ENCODE measurements at regions not wholly inside any gene's neighbourhood (a gene's known extent, or its start where the extent isn't known, plus 50 kb on each side); places are given as distances from the start of the nearest gene placed in this dataset.

GRCh38 chr2:128949360-128949759 is 630.7 kb upstream of the HS6ST1 start:
- no peak overlapping the region for H3K9ac ChIP-seq (ENCODE audit: insufficient read depth, low read length)
- H3K4me1 ChIP-seq (ENCODE audit: control insufficient read depth, extremely low read depth, insufficient read depth, low read length): no peaks in the 10 kb centered on the region
- no peaks in the 10 kb centered on the region for H3K79me2 ChIP-seq (ENCODE audit: control insufficient read depth, insufficient read depth, low read length)
- DNase-seq (ENCODE audit: low read depth in 2 of 2): peak in 1 of 2 donors; percentile 49
- no peak overlapping the region for H3K4me2 ChIP-seq (ENCODE audit: extremely low read depth, insufficient read depth, low read length)
- H3K4me3 ChIP-seq (replicated peaks in 1 of 4; ENCODE audit: control extremely low read depth in 1 of 4, insufficient read depth in 1 of 4, low read depth in 3 of 4, low read length in 4 of 4): no peak overlapping the region
- H3K27me3 ChIP-seq (ENCODE audit: control insufficient read depth, insufficient read depth, low read length): no peaks in the 10 kb centered on the region
- no peak overlapping the region for H2AFZ ChIP-seq (ENCODE audit: low read length)
- no peaks in the 10 kb centered on the region for H3K9me3 ChIP-seq (ENCODE audit: control insufficient read depth, insufficient read depth, low read depth, low read length)
- TF ChIP-seq CTCF (conservative IDR thresholded peaks at IDR 0.05 in 1 of 2, IDR thresholded peaks at IDR 0.05 in 1 of 2; ENCODE audit: low read depth in 1 of 2, low read length in 2 of 2): no peak
- no peak for TF ChIP-seq EZH2 (IDR thresholded peaks at IDR 0.05; ENCODE audit: low read length, missing control alignments)
- H3K27ac ChIP-seq (ENCODE audit: insufficient read depth, low read length): no peak overlapping the region
- no peaks in the 10 kb centered on the region for H3K36me3 ChIP-seq (ENCODE audit: control insufficient read depth, insufficient read depth, low read length)
- no peaks in the 10 kb centered on the region for H4K20me1 ChIP-seq (ENCODE audit: control insufficient read depth, extremely low read depth, insufficient read depth, low read length)

GRCh38 chr2:128950758-128951157 is 632.1 kb upstream of the HS6ST1 start:
- no peaks in the 10 kb centered on the region for H3K4me1 ChIP-seq (ENCODE audit: control insufficient read depth, extremely low read depth, insufficient read depth, low read length)
- TF ChIP-seq EZH2 (IDR thresholded peaks at IDR 0.05; ENCODE audit: low read length, missing control alignments) (no peak), CTCF (conservative IDR thresholded peaks at IDR 0.05 in 1 of 2, IDR thresholded peaks at IDR 0.05 in 1 of 2; ENCODE audit: low read depth in 1 of 2, low read length in 2 of 2) (no peak)
- H3K79me2 ChIP-seq (ENCODE audit: control insufficient read depth, insufficient read depth, low read length): no peaks in the 10 kb centered on the region
- no peak overlapping the region for H3K4me3 ChIP-seq (replicated peaks in 1 of 4; ENCODE audit: control extremely low read depth in 1 of 4, insufficient read depth in 1 of 4, low read depth in 3 of 4, low read length in 4 of 4)
- H3K27me3 ChIP-seq (ENCODE audit: control insufficient read depth, insufficient read depth, low read length): no peaks in the 10 kb centered on the region
- H3K9me3 ChIP-seq (ENCODE audit: control insufficient read depth, insufficient read depth, low read depth, low read length): no peaks in the 10 kb centered on the region
- H3K4me2 ChIP-seq (ENCODE audit: extremely low read depth, insufficient read depth, low read length): no peak overlapping the region
- H4K20me1 ChIP-seq (ENCODE audit: control insufficient read depth, extremely low read depth, insufficient read depth, low read length): no peaks in the 10 kb centered on the region
- no peak overlapping the region for H2AFZ ChIP-seq (ENCODE audit: low read length)
- no peak overlapping the region for H3K27ac ChIP-seq (ENCODE audit: insufficient read depth, low read length)
- no peak for DNase-seq (ENCODE audit: low read depth in 2 of 2)
- H3K9ac ChIP-seq (ENCODE audit: insufficient read depth, low read length): no peak overlapping the region
- no peaks in the 10 kb centered on the region for H3K36me3 ChIP-seq (ENCODE audit: control insufficient read depth, insufficient read depth, low read length)

DNA sequence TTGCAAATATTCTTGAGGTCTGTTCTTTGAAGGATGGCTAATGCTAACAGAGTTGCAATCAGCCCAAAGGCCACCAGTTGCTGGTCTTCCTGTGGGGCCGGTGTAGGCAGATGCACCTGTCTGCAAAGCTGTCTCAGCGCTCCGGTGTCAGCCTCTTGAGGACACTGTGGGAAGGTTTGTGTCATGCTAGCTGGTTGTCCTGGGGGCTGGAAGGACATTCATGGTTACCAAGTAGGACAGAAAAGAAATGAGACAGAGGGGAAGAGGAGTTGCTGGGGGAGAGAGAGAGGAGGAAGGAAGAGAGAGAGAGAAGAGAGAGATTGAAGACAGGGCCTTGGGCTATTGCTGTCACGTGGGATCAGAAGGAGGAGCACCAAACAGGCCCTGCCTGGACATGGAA is 639.6 kb upstream of the HS6ST1 start:
- H3K4me2 ChIP-seq (ENCODE audit: extremely low read depth, insufficient read depth, low read length): no peak overlapping the region
- H2AFZ ChIP-seq (ENCODE audit: low read length): no peak overlapping the region
- H3K9me3 ChIP-seq (ENCODE audit: control insufficient read depth, insufficient read depth, low read depth, low read length): no peaks in the 10 kb centered on the region
- TF ChIP-seq CTCF (conservative IDR thresholded peaks at IDR 0.05 in 1 of 2, IDR thresholded peaks at IDR 0.05 in 1 of 2; ENCODE audit: low read depth in 1 of 2, low read length in 2 of 2): no peak
- TF ChIP-seq EZH2 (IDR thresholded peaks at IDR 0.05; ENCODE audit: low read length, missing control alignments): no peak
- H3K79me2 ChIP-seq (ENCODE audit: control insufficient read depth, insufficient read depth, low read length): no peaks in the 10 kb centered on the region
- no peaks in the 10 kb centered on the region for H3K27me3 ChIP-seq (ENCODE audit: control insufficient read depth, insufficient read depth, low read length)
- no peaks in the 10 kb centered on the region for H4K20me1 ChIP-seq (ENCODE audit: control insufficient read depth, extremely low read depth, insufficient read depth, low read length)
- H3K4me1 ChIP-seq (ENCODE audit: control insufficient read depth, extremely low read depth, insufficient read depth, low read length): no peaks in the 10 kb centered on the region
- H3K36me3 ChIP-seq (ENCODE audit: control insufficient read depth, insufficient read depth, low read length): no peaks in the 10 kb centered on the region
- no peak overlapping the region for H3K27ac ChIP-seq (ENCODE audit: insufficient read depth, low read length)
- H3K9ac ChIP-seq (ENCODE audit: insufficient read depth, low read length): no peak overlapping the region
- no peak for DNase-seq (ENCODE audit: low read depth in 2 of 2)
- H3K4me3 ChIP-seq (replicated peaks in 1 of 4; ENCODE audit: control extremely low read depth in 1 of 4, insufficient read depth in 1 of 4, low read depth in 3 of 4, low read length in 4 of 4): no peak overlapping the region
